H1 (cell line): ENCODE measurements at regions not wholly inside any gene's neighbourhood (a gene's known extent, or its start where the extent isn't known, plus 50 kb on each side); places are given as distances from the start of the nearest gene placed in this dataset.

Source experiments
- CTCF ChIP-seq, 3 experiments: IDR thresholded peaks; 1 replicate in 2 of 3; 2 replicates in 1 of 3; pipeline versions ENCODE4 v1.5.1 to v1.6.1; 2011; ENCODE audit warnings: low read length in 3 of 3, mild to moderate bottlenecking in 3 of 3, inconsistent platforms in 2 of 3, low read depth in 1 of 3, moderate library complexity in 1 of 3; ENCODE audit not compliant: insufficient read depth in 1 of 3; ENCODE audit errors: control extremely low read depth in 1 of 3
- E2F6 ChIP-seq: IDR thresholded peaks from 2 replicates; pipeline ENCODE4 v1.6.1; 2012; ENCODE audit warnings: inconsistent platforms

GRCh38 chr10:31186225-31187000, 132.6 kb upstream of the ZEB1 start (continued):
- TF ChIP-seq CTCF (IDR thresholded peaks at IDR 0.05; ENCODE audit: control extremely low read depth in 1 of 3, insufficient read depth in 1 of 3, low read depth in 1 of 3, low read length in 3 of 3) = peak; percentile 49 to 70 (median 52)
- no peak for TF ChIP-seq E2F6
- TF ChIP-seq, all 59 proteins: peak for 6
